ENCODE measurements at regions not wholly inside any gene's neighbourhood (a gene's known extent, or its start where the extent isn't known, plus 50 kb on each side); places are given as distances from the start of the nearest gene placed in this dataset.

- TF ChIP-seq CTCF (IDR thresholded peaks at IDR 0.05) (no peak), POLR2A (IDR thresholded peaks at IDR 0.05) (no peak)
Measured at GRCh38 chr7:45998506-45998905, 77.4 kb upstream of the IGFBP3 start.

Data from thyroid gland (tissue), 4 donors.